ENCODE measurements at regions not wholly inside any gene's neighbourhood (a gene's known extent, or its start where the extent isn't known, plus 50 kb on each side); places are given as distances from the start of the nearest gene placed in this dataset.
"Not testable (repeated sequence)": the region's sequence is repeated elsewhere in the genome, so short reads cannot be mapped to it uniquely, and the experiment has no call there.

DNA sequence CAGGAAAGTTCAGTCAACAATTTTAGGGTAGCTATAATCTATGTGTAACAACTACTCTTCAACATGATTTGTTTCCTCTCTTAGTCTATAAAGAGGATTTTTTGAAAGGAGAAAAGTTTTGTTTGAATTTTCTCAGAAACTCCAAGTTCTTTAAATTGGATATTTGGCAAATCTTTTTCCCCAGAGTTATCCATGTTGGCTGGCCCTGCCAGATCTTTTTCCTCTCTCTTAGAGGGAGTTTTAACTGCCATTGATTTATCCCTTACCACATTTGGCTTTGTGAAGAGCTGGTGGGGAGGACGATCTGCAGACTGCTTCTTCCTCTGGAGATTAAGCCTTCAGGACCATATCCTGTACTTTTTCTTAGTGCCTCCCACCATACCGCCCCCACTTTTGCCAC is 64.9 kb upstream of the ROPN1 start:
- H3K4me3 ChIP-seq (ENCODE audit: low read depth, low read length), result no peak overlapping the region
- DNase-seq (ENCODE audit: low read depth), result no peak
- no peaks in the 10 kb centered on the region for H3K27me3 ChIP-seq (ENCODE audit: control insufficient read depth, insufficient read depth, low read length)
- TF ChIP-seq, protein P1, sequence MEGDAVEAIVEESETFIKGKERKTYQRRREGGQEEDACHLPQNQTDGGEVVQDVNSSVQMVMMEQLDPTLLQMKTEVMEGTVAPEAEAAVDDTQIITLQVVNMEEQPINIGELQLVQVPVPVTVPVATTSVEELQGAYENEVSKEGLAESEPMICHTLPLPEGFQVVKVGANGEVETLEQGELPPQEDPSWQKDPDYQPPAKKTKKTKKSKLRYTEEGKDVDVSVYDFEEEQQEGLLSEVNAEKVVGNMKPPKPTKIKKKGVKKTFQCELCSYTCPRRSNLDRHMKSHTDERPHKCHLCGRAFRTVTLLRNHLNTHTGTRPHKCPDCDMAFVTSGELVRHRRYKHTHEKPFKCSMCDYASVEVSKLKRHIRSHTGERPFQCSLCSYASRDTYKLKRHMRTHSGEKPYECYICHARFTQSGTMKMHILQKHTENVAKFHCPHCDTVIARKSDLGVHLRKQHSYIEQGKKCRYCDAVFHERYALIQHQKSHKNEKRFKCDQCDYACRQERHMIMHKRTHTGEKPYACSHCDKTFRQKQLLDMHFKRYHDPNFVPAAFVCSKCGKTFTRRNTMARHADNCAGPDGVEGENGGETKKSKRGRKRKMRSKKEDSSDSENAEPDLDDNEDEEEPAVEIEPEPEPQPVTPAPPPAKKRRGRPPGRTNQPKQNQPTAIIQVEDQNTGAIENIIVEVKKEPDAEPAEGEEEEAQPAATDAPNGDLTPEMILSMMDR (IDR thresholded peaks at IDR 0.05; ENCODE audit: insufficient read depth, low read length, poor library complexity, severe bottlenecking), result no peak
- no peaks in the 10 kb centered on the region for H3K36me3 ChIP-seq (ENCODE audit: control insufficient read depth, insufficient read depth, low read length)

DNA sequence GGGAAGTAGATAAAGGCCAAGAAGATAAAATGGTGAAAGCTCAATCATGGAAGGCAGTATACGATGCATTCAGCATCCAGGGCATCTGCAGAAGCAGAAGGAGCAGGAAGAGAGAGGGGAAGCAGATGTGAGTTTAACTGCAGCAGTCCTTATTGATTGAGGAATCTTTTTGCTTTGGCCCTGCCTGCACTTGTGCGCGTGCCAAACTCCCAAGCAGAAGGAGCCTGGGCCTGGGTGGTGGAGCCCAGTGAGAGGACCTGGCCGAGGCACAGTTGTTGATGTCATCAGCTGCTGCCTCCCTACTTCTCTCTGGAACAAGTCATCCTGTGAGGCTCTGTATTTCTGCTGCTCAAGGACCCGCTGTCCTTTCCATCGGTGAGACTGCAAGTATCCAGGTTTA is 65.5 kb upstream of the ROPN1 start:
- TF ChIP-seq, protein P1 (IDR thresholded peaks at IDR 0.05; ENCODE audit: insufficient read depth, low read length, poor library complexity, severe bottlenecking), result no peak
- Histone ChIP-seq H3K36me3 (ENCODE audit: control insufficient read depth, insufficient read depth, low read length) (no peaks in the 10 kb centered on the region), H3K27me3 (ENCODE audit: control insufficient read depth, insufficient read depth, low read length) (no peaks in the 10 kb centered on the region), H3K4me3 (ENCODE audit: low read depth, low read length) (no peak overlapping the region)
- DNase-seq (ENCODE audit: low read depth), result no peak

DNA sequence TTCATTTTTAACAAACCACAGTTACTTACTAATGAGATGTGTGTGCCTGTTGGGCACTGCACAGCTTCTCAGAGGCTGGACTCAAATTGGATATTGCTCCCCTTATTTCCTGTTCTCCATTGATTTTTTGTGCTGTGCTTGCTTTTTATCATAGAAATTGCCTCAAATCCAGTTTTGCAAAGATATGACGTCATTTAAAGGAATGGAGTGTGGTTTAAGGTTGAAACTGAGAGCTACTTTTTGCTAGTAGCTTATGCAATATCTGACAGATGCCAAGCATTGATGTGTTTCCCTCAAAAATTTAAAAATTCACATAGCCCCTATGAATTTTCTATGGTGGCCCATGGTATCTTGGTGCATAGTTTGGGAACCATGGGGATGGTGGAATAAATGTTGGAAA is 67.7 kb upstream of the ROPN1 start:
- Histone ChIP-seq H3K36me3 (ENCODE audit: control insufficient read depth, insufficient read depth, low read length) (no peaks in the 10 kb centered on the region), H3K4me3 (ENCODE audit: low read depth, low read length) (no peak overlapping the region), H3K27me3 (ENCODE audit: control insufficient read depth, insufficient read depth, low read length) (no peaks in the 10 kb centered on the region)
- DNase-seq (ENCODE audit: low read depth), result no peak
- TF ChIP-seq, protein P1 (IDR thresholded peaks at IDR 0.05; ENCODE audit: insufficient read depth, low read length, poor library complexity, severe bottlenecking), result no peak

DNA sequence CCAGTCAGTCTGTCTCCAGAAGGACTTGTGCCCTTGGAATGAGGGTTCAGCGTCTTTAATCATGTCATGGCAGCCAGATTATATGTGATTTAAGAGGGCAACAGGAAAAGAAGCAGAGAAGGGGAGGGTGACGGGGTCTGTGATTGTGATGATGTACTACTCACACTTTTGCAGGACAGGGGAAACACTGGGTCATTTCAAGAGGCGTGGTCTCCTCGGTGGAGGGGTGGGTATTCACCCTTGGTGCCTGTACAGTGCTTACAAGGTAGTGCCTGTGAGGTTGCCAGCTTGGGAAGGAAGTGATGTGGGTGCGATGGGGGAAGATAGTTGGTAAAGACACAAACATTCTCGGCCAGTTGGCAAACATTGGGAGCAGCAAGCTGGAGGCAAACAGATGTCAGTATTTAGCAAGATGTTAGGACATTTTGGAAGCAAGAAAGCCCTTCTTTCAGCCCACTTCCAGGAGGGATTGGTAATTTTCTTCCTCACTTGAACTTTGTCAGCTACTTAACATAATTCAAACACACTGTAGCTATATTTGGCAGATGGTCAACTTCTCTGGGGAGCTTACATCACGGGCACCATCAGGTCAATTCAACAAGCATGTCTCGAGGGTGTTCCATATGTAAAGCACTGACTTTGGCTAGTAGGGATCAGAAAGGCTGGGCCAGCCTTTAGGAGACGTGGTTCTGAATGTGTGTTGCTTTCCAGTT is 71.4 kb upstream of the ROPN1 start:
- DNase-seq (ENCODE audit: low read depth), result no peak
- Histone ChIP-seq H3K27me3 (ENCODE audit: control insufficient read depth, insufficient read depth, low read length) (no peaks in the 10 kb centered on the region), H3K4me3 (ENCODE audit: low read depth, low read length) (no peak overlapping the region), H3K36me3 (ENCODE audit: control insufficient read depth, insufficient read depth, low read length) (no peaks in the 10 kb centered on the region)
- TF ChIP-seq, protein P1 (IDR thresholded peaks at IDR 0.05; ENCODE audit: insufficient read depth, low read length, poor library complexity, severe bottlenecking), result no peak

DNA sequence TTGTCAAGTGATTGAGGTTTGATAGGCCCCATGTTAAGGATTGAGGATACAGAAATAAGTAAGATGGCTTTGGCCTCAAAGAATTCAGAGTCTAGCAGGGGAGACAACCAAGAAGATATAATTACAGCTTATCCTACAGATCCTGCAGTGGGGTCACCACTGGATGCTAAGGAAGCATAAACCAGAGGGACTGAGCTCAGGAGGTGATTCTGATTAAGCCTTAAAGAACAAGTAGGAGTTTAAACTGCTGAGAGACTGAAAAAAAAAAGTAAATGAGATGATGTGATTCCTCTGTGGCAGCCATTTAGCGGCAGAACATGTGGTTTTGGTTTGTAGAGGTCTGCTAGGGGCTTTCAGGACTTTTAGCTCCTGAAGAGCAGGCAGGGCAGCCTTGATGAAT is 72.1 kb upstream of the ROPN1 start:
- no peak for DNase-seq (ENCODE audit: low read depth)
- no peak overlapping the region for H3K4me3 ChIP-seq (ENCODE audit: low read depth, low read length)
- no peaks in the 10 kb centered on the region for H3K36me3 ChIP-seq (ENCODE audit: control insufficient read depth, insufficient read depth, low read length)
- TF ChIP-seq, protein P1 (IDR thresholded peaks at IDR 0.05; ENCODE audit: insufficient read depth, low read length, poor library complexity, severe bottlenecking), result no peak
- no peaks in the 10 kb centered on the region for H3K27me3 ChIP-seq (ENCODE audit: control insufficient read depth, insufficient read depth, low read length)

DNA sequence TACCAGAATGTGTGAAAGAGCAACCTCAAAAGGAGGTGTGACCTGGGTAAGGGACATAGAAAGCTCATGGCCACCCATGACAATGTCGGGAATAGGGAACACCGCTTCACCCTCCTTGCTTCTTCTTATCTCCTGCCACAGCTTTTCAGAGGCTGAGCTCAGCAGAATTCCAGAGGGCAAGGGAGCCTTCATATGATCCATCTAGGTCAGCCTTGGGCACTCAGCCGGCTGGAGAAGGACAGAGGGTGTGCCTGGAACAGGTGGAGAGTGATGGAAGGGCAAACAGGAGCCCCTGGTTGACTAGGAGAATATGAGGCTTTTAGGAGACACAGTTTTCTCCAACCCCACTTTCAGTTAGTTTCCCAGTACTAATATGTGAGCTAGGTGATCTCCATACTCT is 74.6 kb upstream of the ROPN1 start:
- not testable (repeated sequence) for H3K4me3 ChIP-seq (ENCODE audit: low read depth, low read length); H3K36me3 ChIP-seq (ENCODE audit: control insufficient read depth, insufficient read depth, low read length); H3K27me3 ChIP-seq (ENCODE audit: control insufficient read depth, insufficient read depth, low read length); DNase-seq (ENCODE audit: low read depth)

DNA sequence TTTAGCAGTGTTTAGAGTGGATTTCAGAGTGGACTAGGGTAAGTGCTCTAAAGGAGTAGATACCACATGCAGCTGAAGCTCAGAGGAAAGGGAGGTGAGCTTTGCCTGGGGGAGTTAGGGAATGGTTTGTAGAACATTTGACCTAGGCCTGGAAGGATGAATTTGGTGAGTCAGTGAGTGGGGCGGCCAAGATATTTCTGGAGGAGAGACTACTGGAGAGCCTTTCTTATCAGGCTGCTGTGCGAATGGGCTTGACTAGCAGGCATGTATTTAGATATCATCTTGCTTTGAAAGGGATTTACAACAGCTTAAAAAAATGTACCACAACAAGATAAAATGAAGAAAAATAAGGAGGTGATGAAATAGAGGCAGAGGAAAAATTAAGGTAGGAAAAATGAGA is 77.8 kb upstream of the ROPN1 start:
- DNase-seq (ENCODE audit: low read depth), result not testable (repeated sequence)

DNA sequence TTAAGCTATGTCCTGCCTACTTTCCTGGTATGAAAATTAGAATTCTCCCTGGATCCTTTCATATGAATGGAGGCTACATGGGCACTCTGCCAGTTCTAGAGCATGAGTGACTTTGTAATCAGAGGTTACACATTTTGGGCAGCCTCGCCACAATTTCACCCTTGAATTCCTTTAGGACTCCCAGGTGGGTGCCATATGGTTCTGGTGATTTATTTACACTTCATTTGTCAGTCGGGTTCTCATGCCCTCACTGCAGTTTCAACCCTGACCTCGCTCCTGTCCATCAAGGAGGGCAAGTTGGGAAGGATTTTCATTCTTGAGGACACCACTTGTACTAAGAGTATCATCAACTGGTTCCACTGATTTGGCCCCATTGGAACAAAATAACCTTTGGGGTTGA is 83.2 kb upstream of the ROPN1 start:
- H3K27me3 ChIP-seq (ENCODE audit: control insufficient read depth, insufficient read depth, low read length); H3K4me3 ChIP-seq (ENCODE audit: low read depth, low read length); H3K36me3 ChIP-seq (ENCODE audit: control insufficient read depth, insufficient read depth, low read length); DNase-seq (ENCODE audit: low read depth): not testable (repeated sequence)

More for the DNA sequence above, 77.8 kb upstream of the ROPN1 start:
- not testable (repeated sequence) for H3K27me3 ChIP-seq (ENCODE audit: control insufficient read depth, insufficient read depth, low read length); H3K4me3 ChIP-seq (ENCODE audit: low read depth, low read length); H3K36me3 ChIP-seq (ENCODE audit: control insufficient read depth, insufficient read depth, low read length)
